ENCODE measurements at regions not wholly inside any gene's neighbourhood (a gene's known extent, or its start where the extent isn't known, plus 50 kb on each side); places are given as distances from the start of the nearest gene placed in this dataset.

DNA sequence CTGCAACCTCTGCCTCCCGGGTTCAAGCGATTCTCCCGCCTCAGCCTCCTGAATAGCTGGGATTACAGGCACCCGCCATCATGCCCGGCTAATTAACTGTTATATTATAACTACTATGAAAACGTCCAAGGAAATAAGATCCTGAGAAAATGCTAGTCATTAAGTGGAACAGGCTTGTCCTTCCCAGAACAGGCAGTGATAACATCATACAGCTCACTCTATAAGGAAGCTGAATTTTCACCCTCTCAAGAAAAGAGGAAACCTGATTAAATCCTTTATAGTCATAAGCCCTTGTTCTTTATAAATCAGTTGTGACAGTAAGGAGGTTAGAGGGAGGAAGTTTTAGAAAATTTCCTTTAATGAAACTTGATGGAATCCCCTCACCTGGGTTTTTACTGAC is 163.9 kb upstream of the CLINT1 start:
- DNase-seq (ENCODE audit: low read depth), result no peak

DNA sequence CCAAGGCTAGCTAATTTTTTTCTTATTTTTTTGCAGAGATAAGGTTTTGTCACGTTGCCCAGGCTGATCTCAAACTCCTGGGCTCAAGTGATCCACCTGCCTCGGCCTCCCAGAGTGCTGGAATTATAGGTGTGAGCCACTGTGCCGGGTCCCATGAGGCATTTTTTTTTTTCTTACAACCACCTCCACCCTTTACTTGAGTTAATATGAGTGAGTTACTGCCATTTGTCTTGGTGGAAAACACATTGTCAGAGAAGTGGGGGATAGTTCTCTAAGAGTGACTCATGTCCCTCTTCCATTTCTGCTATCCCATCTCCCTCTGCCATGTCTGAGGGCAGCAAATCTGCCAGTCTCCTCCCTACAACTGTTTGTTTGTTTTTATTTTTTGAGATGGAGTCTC is 163.4 kb upstream of the CLINT1 start:
- DNase-seq (ENCODE audit: low read depth), result no peak

DNA sequence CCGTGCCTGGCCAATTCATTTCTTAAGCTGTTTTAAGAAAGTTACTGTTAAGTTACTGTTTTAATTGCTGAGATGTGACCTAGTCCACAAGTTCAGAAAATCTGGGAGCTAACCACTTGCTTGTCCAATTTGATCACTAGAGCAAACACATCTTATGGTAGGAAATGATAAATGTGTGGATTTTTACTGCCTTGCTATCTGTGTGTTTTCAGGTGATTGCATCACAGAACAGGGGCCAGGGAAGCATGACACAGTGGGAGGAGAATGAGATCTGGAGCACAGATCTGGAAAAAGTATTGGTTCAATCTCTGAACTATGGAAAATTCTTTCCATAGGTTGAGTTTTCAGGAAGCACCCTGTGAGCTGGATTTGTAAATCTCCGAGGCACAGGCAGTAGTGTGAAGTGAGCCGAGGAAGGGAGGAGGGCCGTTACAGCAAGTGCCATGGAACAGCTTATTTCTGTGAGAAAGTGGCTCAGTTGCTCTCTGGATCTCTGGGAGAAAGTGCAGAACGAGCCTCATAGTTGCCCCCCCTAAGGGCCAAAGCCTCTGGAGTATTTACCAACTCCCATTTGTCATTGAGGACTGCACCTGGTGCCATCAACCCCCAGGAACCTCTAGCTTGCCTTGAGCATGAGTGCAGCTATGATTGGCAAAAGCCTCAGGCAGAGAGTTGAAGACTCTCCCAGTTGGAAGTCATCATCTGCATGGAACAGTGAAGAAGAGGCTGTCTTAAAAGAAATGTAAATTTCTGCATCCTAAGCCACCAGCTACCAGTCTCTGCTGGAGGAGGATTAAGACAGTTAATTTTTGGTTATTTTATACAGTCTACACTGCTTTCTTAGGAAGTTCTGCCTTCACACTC is 161.8 kb upstream of the CLINT1 start:
- DNase-seq (ENCODE audit: low read depth), result no peak

DNA sequence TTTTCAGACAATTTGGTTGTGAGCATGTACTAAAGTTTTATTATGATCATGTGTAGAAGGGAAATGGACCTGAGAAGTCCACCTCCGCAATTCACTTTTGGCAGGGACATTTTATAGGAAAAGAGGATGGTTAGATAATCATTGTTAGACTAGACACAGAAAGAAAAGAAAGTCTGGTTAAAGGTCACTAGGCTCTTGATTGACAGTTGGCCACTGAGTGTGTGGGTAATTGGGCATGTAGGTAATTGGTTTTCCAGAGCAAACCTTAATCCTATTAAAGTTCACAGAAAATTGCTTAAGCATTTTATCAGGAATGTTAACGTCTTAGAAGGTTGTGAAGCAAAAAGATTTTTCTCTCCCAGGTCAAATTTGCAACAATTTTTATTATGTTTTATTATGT is 158.5 kb upstream of the CLINT1 start:
- DNase-seq (ENCODE audit: low read depth), result no peak

DNA sequence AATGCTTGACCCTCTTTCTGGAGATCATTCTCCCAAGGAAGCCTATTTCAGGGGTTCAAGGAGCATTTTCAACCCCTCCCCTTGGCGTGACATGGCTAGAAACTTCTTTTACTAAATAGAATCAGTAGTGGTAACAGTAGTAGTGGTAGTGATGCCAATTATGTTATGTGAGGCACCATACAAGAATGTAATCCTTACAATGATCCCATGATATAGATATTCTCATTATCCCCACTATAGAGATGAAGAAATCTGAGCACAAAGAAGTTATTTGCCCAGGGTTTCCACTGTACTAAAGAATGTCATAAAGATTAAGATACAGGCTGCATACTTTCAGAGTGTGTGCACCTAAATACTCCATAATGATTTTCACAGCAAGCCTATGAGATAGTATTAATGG is 155.4 kb upstream of the CLINT1 start:
- DNase-seq (ENCODE audit: low read depth), result no peak

DNA sequence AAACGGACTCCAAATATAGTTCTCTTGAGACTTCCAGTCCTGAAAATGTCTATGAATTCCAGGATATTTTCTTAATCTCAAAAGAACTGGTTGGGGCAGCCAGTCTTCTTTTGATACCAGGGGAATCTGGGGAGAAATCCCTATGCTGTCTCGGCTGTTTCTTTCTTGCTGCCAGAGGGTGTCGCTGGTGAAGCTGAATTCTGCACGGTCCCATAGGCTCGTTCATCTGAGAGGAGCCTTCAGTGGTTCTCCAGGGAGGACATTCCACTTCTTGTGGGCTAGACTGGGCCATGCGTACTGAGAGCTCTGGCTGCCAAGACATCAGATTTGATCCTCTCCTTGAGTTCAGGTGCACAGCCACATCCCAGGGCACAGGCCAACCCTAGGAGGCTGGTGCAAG is 155.0 kb upstream of the CLINT1 start:
- no peak for DNase-seq (ENCODE audit: low read depth)

DNA sequence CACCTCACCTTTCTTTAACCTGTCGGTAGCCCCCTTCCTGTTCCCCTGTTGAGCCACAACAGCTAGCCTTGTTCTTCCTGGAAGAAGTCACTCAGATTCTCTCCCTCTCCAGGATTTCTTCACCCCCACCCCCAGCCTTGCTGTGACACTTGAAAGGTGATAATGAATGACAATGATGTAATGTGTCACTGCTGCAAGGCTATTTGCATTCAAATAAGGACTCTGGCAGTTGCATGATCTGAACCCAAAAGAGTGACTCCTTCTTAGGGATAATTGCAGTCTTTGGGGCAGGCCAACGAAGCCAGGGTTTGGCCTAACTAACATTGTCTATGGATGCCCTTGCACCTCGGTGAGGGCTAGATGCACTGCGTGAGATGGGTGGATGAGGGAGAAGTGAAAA is 154.4 kb upstream of the CLINT1 start:
- DNase-seq (ENCODE audit: low read depth), result no peak

DNA sequence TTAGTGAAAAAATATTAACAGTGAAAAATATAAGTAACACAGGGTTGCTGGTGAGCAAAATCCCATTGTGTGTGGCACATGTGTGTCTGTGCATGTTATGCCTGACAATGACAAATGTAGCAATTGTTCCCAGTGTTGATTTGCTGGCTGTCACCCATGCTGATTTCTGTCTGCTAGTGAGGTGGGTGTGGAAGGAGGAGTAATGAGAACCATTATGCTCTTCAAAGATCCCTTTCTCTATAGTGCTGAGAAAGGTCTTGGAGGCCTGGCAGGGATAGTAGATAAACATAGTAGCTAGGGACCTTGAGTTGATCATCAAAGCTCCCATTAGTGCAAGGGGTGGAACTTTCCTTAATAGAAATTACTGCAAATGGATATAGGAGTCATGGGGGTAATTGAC is 152.5 kb upstream of the CLINT1 start:
- no peak for DNase-seq (ENCODE audit: low read depth)

DNA sequence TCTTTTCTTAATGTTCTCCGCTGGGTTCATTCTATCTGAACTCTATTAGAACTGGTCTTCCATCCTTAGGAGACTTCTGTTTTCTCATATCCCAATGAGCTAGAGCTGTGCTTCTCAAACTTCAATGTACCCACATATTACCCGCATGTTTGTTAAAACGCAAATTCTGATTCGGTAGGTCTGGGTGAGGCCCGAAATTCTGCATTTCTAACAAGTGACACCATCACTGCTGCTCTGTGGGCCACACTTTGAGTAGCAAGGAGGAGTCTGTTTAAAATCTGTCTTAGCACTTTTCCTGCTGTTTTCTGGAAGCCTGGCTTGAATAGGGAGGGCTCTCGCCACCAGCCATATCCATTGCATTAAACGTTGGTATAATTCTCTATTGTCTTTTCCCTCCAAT is 151.9 kb upstream of the CLINT1 start:
- DNase-seq (ENCODE audit: low read depth), result no peak

DNA sequence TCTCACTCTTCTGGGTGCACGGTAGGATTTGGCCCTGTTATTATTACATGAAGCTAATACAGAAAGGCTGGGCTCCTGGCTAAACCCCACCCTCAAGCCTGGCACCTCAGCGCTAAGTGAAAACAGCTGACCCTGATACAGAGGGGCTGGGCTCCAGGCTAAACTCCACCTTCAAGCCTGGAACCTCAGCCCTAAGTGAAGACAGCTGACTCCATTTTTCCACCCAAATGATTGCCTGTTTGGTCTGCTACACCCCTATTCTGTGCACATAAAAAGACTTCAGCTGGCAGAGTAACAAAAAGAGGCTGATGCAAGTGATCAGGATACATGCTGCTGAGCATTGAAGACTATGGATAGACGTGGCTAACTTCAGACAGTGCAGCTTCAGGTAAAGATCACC is 148.4 kb upstream of the CLINT1 start:
- DNase-seq (ENCODE audit: low read depth), result no peak

DNA sequence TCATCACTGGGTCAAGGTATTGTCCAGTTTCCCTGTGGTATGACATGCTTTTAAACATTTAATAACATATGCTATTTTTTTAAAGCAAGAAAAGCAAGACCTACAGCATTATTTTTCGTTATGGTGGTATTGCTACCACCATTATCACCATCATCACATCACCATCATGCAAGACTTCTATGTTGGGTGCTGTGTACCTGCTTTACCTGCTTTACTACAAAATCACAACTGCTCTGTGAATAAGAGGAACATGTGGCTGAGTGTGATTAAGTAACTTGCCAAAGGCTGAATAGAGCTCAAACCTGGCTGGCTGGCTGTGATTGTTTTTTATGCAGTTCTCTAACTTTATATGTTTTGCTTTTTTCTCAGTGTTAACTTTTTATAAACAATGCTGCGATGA is 140.8 kb upstream of the CLINT1 start:
- DNase-seq (ENCODE audit: low read depth), result no peak

DNA sequence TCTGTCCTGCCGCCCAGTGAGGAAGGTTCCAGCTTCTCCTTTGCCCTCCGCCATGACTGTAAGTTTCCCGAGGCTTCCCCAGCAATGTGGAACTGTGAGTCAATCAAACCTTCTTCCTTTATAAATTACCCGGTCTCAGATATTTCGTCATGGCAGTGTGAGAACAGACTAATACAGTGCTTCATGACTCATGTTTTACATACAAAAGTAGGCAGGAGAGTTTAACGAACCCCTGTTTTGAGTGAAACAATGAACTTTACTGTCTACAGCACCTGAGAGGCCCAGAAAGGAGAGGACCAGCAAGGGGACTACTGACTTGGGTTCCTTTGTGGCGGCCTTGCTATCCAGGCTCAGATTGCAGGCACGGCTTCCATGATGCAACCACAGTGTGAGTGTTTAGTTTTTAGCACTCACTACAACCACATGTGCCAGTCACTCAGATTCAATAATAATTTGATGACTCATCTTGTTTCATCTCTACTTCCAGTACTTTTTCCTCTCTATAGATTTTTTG is 139.1 kb upstream of the CLINT1 start:
- DNase-seq (ENCODE audit: low read depth), result no peak

DNA sequence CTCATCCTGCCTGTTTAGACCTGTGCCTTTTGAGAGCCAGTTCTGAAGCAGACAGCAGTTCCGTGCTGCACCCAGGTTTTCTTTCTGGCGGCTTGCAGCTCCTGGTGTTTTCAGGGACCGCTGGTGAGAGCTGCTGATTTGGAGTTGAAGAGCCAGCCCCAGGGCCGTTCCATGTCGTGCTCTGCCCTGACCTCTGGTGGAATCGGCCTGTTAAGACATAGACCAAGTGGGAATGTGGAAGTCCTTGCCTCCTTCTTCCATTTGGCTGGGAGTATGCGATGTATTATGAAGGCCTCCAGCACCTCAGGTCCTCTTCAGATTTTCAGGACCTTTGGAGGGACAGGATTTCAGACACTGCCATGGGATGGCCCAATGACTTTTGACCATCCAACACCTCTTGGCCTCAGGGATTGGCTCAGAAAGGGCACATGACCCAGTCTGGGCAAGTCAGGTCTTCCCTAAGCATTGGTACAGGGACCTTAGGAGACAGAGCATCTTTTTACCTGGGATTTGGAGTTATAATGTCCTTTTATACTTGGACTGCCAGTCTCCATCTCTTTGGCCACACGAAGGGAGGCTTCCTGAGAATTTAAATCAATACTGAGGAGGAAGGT is 136.1 kb upstream of the CLINT1 start:
- peak; percentile 28 for DNase-seq (ENCODE audit: low read depth)

DNA sequence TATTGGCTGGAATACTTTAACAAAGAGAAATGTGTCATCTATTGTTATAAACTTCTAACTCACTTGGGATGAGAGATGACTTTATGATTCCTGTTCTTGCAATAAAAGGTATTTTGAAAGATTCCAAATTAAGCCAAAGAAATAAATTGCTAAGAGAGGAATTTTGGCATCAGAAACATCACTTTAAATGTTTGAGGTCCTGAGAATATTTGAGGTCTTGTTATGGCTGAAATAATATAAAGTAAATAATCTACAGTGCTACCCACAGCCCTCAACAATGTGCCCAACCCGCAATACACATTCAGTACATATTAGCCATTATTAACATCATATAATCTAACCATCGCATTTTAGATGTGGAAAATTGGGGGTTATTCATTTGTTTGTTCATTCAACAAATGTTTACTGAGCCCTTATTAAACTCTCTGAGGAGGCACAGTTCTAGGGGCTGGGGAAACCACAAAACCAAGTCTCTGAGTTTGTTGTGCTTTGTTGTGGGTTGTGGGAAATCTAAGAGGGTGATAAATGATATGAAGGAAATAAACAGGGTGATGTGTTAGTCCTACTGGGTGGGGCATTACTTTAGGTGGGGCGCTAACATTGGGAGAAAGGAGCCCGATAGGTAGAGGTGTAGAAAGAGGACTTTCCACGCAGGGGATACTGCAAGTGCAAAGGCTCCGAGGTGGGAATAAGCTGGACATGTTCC is 135.2 kb upstream of the CLINT1 start:
- no peak for DNase-seq (ENCODE audit: low read depth)

DNA sequence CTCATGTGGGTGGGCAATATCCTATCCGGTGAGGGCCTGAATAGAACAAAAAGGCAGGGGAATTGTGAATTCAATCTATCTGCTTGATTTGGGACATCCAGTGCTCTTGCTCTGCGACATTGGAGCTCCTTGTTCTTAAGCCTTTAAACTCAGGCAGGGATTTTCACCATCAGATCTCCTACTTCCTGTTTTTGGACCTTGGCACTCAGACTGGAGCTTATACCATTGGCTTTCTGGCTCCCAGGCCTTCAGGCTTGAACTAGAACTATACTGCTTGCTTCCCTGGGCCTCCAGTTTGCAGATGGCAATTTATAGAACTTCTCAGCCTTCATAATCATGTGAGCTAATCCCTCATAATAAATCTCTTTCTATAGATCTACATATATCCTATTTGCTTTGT is 134.3 kb upstream of the CLINT1 start:
- DNase-seq (ENCODE audit: low read depth), result no peak

DNA sequence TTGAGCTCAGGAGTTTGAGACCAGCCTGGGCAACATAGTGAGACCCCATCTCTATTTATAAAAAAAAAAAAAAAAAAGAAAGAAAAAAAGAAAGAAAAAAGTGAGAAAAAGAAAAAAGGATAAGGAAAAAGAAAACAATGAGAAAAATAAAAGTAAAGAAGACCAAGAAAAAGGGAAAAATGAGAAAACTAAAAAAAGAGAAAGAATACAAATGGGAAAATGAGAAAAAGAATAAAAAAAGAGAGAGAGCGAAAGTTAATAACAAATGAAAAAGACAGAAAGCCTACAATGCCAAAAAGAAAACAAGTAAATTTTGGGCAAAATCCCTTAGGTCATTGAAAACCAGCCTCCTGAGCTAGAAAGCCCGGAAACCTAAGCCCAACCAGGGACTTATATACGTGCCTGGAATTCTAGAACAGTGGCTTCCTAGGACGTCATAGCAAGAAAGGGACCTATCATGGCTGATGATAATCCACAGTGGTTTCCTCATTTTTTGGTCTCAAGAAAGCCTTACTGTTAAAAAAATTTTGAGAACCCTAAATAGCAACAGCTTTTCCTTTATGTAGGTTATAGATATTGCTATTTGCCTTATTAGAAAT is 131.7 kb upstream of the CLINT1 start:
- no peak for DNase-seq (ENCODE audit: low read depth)

DNA sequence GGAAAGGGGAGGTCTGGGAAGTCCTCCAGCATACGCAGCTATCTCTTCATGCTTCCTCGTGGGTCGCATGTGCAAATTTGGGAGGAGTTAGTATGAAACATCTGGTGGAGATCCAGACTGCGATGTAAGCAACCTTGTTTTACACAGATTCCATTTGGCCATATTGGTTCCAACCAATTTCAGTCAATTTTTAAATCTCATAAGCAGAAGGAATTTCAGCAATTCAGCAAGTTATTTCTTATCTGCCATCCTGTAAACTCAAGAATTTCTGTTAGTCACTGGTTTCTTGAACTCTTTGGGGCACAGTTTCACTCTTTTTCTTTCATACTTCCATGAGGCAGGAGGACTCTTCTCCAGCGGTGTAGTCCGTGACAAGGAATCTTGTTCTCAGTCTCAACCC is 130.4 kb upstream of the CLINT1 start:
- no peak for DNase-seq (ENCODE audit: low read depth)

DNA sequence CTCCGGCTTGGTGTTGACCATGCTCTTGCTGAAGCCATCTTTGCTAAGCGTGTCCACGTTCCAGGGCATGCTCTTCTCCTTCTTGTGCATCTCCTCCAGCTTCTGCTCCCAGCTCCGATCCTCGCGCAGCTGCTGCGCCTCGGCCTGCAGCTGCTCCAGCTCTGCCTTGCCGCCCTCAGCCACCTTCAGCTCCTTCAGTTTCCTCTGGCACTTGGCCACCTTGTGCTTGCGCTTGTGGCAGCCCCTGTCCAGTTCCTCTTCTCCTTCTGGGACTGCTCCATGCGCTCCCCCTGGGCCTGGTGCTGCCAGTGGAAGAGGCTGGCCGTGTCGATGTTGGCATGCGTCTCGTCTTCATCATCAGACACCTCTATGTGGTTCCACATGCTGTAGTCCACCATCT is 128.3 kb upstream of the CLINT1 start:
- no peak for DNase-seq (ENCODE audit: low read depth)

DNA sequence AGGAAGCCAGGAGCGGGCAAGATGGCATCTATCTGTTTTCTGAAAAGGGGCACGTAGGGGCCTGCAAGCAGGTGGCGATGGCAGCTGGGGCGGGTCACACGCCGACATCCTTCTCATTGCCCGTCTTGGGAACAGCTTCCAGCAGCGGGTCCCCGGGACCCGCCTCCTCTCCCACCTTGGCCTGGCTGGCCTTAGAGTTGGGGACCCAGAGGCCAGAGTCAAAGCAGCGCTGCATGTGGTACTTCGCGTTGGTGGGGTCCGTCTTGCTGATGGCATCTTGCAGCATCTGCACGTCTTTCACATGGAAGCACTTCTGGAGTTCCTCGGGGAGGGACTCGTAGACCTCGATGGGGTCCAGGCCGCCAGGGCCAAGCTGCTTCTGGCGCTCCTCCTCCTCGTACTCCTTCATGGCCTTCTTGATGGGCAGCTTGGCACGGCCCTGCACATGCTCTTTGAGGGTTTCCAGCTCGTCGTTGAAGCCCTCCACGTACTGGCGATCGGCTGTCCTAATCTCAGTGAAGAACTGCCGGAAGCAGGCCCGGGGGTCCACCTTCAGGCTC is 127.6 kb upstream of the CLINT1 start:
- DNase-seq (ENCODE audit: low read depth), result no peak

DNA sequence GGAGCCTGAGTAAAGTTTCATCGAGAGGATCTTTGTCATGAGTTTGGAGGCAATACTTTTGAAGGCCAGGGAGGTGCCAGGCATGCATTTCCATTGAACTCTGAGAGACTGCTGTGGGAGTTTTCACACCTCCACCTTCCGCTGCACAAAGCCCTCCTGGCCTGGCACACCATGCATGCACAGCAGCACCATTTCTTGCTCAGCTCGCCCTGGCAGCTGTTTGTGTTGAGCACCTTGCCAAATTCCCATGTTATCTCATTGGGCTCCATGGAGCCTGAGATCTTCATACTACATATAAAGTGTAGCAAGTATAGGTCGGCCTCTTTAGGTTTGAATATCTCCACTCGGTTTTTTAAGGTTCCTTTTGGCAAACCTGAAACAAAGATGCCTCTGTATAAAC is 125.7 kb upstream of the CLINT1 start:
- DNase-seq (ENCODE audit: low read depth), result no peak

DNA sequence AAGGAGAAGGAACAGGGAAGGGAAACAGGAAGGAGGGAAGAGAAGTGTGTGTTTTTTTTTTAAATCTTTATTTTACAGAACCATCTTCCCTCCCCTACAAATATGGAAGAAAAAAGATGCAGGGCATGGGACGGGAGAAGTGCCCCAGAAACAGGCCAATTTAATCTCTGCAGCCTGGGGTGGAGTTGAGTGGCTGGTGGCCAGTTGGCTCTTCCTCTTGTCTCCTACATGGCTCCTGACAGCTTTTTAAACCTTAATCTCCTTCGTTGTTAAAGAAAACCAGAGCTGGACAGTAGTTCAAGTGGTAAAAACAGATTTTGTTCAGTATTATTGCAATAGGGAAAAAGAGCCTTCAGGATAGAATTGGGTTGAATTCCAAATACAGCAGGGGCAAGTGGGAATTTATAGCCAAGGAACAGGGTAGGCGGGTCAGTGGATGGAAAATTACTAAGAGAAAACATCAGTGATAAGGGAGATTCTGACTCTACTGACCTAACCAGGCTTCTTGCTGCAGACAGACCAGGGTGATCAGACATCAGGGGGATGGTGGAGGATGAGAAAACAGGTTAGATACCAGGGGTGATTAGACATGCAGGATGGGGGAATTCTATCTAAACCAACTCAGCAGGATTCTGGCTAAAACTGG is 125.1 kb upstream of the CLINT1 start:
- no peak for DNase-seq (ENCODE audit: low read depth)

DNA sequence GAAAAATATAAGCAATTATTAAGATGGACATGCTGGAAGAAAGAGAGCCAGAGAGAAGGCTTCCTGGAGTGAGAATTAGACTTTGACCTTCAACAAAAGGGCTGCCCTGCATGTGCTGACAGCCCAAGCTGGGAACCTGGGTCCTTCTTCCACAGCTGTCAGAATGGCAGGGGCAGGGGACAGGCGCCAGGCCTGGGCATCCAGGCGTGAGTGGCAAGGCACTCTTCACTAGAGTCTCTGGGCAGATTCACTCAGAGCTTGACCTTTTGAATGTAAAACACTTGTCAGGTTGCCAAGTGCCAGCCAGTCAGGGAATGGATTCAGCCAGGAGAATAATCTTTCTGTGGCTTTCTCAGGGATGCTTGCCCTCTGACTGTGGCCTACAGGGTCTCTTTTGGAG is 119.1 kb upstream of the CLINT1 start:
- no peak for DNase-seq (ENCODE audit: low read depth)
